MM.1S (cell line): ENCODE measurements at regions not wholly inside any gene's neighbourhood (a gene's known extent, or its start where the extent isn't known, plus 50 kb on each side); places are given as distances from the start of the nearest gene placed in this dataset.

ENCODE experiments used
- DNase-seq: peaks from one replicate; pipeline ENCODE4 v3.0.0-alpha.2; 2015
- H2AFZ ChIP-seq: fragments of 300-600 bp; sonication (generic); 2 replicates; pipeline ENCODE4 v1.6.0; 2016; ENCODE audit warnings: antibody characterized with exemption, low read length
- H3F3A ChIP-seq: fragments of 300-600 bp; sonication (generic); 2 replicates; pipeline ENCODE4 v1.6.1; 2016; ENCODE audit warnings: mild to moderate bottlenecking, antibody characterized with exemption, low read length, moderate library complexity, mixed read lengths; ENCODE audit not compliant: insufficient read depth
- H3K27ac ChIP-seq: fragments of 300-600 bp; sonication (generic); 2 replicates; pipeline ENCODE4 v1.5.1; 2016; ENCODE audit warnings: mild to moderate bottlenecking, low read length
- H3K27me3 ChIP-seq: fragments of 300-600 bp; sonication (generic); replicated peaks from 2 replicates; pipeline ENCODE4 v1.6.0; 2016; ENCODE audit warnings: low read length; ENCODE audit not compliant: insufficient read depth
- H3K36me3 ChIP-seq: fragments of 300-600 bp; sonication (generic); replicated peaks from 2 replicates; pipeline ENCODE4 v1.6.1; 2016; ENCODE audit warnings: mild to moderate bottlenecking, low read length, mixed read lengths; ENCODE audit not compliant: insufficient read depth
- H3K4me1 ChIP-seq: fragments of 300-600 bp; sonication (generic); 2 replicates; pipeline ENCODE4 v1.6.1; 2016; ENCODE audit warnings: low read length, mixed read lengths
- H3K4me2 ChIP-seq: fragments of 300-600 bp; sonication (generic); 2 replicates; pipeline ENCODE4 v1.6.0; 2016; ENCODE audit warnings: low read depth, low read length
- H3K4me3 ChIP-seq: fragments of 300-600 bp; sonication (generic); 2 replicates; pipeline ENCODE4 v1.5.1; 2016; ENCODE audit warnings: low read length, mixed read lengths
- H3K79me2 ChIP-seq: fragments of 300-600 bp; sonication (generic); 2 replicates; pipeline ENCODE4 v1.6.1; 2016; ENCODE audit warnings: mixed run types, low read length, mixed read lengths
- H3K9ac ChIP-seq: fragments of 300-600 bp; sonication (generic); 2 replicates; pipeline ENCODE4 v1.6.1; 2016; ENCODE audit warnings: low read length, mixed read lengths
- H3K9me2 ChIP-seq: fragments of 300-600 bp; sonication (generic); replicated peaks from 2 replicates; pipeline ENCODE4 v1.6.1; 2016; ENCODE audit warnings: mild to moderate bottlenecking, low read length, mixed read lengths; ENCODE audit not compliant: insufficient read depth
- H3K9me3 ChIP-seq: fragments of 300-600 bp; sonication (generic); replicated peaks from 2 replicates; pipeline ENCODE4 v1.6.1; 2016; ENCODE audit warnings: mild to moderate bottlenecking, low read length, mixed read lengths; ENCODE audit not compliant: insufficient read depth
- H4K20me1 ChIP-seq: fragments of 300-600 bp; sonication (generic); 2 replicates; pipeline ENCODE4 v1.6.1; 2016; ENCODE audit warnings: mild to moderate bottlenecking, low read length, moderate library complexity, mixed read lengths; ENCODE audit not compliant: insufficient read depth
- CTCF ChIP-seq: fragments of 300-600 bp; sonication (generic); IDR thresholded peaks from 2 replicates; pipeline ENCODE4 v1.5.1; 2016; ENCODE audit warnings: antibody characterized with exemption, low read length, mixed read lengths
- EZH2 ChIP-seq: fragments of 300-600 bp; sonication (generic); optimal IDR thresholded peaks from 2 replicates; pipeline ENCODE3; 2017; ENCODE audit warnings: low read depth, mild to moderate bottlenecking, antibody characterized with exemption, low read length, mixed read lengths
- EZH2phosphoT487 ChIP-seq: fragments of 300-600 bp; sonication (generic); IDR thresholded peaks from 2 replicates; pipeline ENCODE4 v1.6.1; 2018; ENCODE audit warnings: antibody characterized with exemption, low read length

GRCh38 chr4:84413976-84414375, 85.1 kb downstream of the NKX6-1 start:
- TF ChIP-seq CTCF = no peak
- TF ChIP-seq EZH2 = no peak
- TF ChIP-seq EZH2phosphoT487 = no peak
- H3K79me2 ChIP-seq = no peaks in the 10 kb centered on the region
- H3K4me2 ChIP-seq = no peak overlapping the region
- H3K9me3 ChIP-seq = no peaks in the 10 kb centered on the region
- no peaks in the 10 kb centered on the region for H4K20me1 ChIP-seq
- H3F3A ChIP-seq = no peaks in the 10 kb centered on the region
- H3K9ac ChIP-seq = no peak overlapping the region
- H3K9me2 ChIP-seq = no peaks in the 10 kb centered on the region
- H3K4me1 ChIP-seq = no peaks in the 10 kb centered on the region
- no peak for DNase-seq
- H3K27ac ChIP-seq = no peak overlapping the region
- H3K36me3 ChIP-seq = no peaks in the 10 kb centered on the region
- H3K27me3 ChIP-seq = no peaks in the 10 kb centered on the region
- H3K4me3 ChIP-seq = no peak overlapping the region
- H2AFZ ChIP-seq = no peak overlapping the region

GRCh38 chr4:84413480-84413879, 85.6 kb downstream of the NKX6-1 start:
- H3K9me3 ChIP-seq = no peaks in the 10 kb centered on the region
- H3K9ac ChIP-seq = no peak overlapping the region
- DNase-seq = no peak
- H3K4me3 ChIP-seq = no peak overlapping the region
- TF ChIP-seq EZH2phosphoT487 (no peak), EZH2 (no peak), CTCF (no peak)
- H2AFZ ChIP-seq = no peak overlapping the region
- no peaks in the 10 kb centered on the region for H3K79me2 ChIP-seq
- H3K36me3 ChIP-seq = no peaks in the 10 kb centered on the region
- no peaks in the 10 kb centered on the region for H4K20me1 ChIP-seq
- no peaks in the 10 kb centered on the region for H3K27me3 ChIP-seq
- H3F3A ChIP-seq = no peaks in the 10 kb centered on the region
- H3K9me2 ChIP-seq = no peaks in the 10 kb centered on the region
- H3K27ac ChIP-seq = no peak overlapping the region
- H3K4me1 ChIP-seq = no peaks in the 10 kb centered on the region
- H3K4me2 ChIP-seq = no peak overlapping the region

- H3K9me3 ChIP-seq = no peaks in the 10 kb centered on the region
- H3K4me1 ChIP-seq = no peaks in the 10 kb centered on the region
- H3K36me3 ChIP-seq = no peaks in the 10 kb centered on the region
- no peaks in the 10 kb centered on the region for H3K9me2 ChIP-seq
- no peak overlapping the region for H3K9ac ChIP-seq
- no peak overlapping the region for H3K4me2 ChIP-seq
- TF ChIP-seq CTCF (no peak), EZH2 (no peak), EZH2phosphoT487 (no peak)
- H2AFZ ChIP-seq = no peak overlapping the region
- H3K79me2 ChIP-seq = no peaks in the 10 kb centered on the region
- no peaks in the 10 kb centered on the region for H4K20me1 ChIP-seq
- no peaks in the 10 kb centered on the region for H3K27me3 ChIP-seq
- DNase-seq = no peak
- H3F3A ChIP-seq = no peaks in the 10 kb centered on the region
- H3K27ac ChIP-seq = no peak overlapping the region
- H3K4me3 ChIP-seq = no peak overlapping the region
Measured at GRCh38 chr4:84412062-84412461, 87.0 kb downstream of the NKX6-1 start.
